Loucy (cell line): ENCODE measurements at regions not wholly inside any gene's neighbourhood (a gene's known extent, or its start where the extent isn't known, plus 50 kb on each side); places are given as distances from the start of the nearest gene placed in this dataset.

ENCODE experiments used
- EZH2phosphoT487 ChIP-seq: fragments of 200-600 bp; IDR thresholded peaks from 2 replicates; pipeline ENCODE4 v1.6.1; 2018; ENCODE audit warnings: antibody characterized with exemption, mild to moderate bottlenecking, moderate library complexity, borderline replicate concordance
- TF ChIP-seq, protein P1 (sequence below): fragments of 200-600 bp; sonication (generic); conservative IDR thresholded peaks from 2 replicates; pipeline ENCODE4 v1.5.1; 2014; ENCODE audit warnings: mild to moderate bottlenecking, antibody characterized with exemption, low read length

DNA sequence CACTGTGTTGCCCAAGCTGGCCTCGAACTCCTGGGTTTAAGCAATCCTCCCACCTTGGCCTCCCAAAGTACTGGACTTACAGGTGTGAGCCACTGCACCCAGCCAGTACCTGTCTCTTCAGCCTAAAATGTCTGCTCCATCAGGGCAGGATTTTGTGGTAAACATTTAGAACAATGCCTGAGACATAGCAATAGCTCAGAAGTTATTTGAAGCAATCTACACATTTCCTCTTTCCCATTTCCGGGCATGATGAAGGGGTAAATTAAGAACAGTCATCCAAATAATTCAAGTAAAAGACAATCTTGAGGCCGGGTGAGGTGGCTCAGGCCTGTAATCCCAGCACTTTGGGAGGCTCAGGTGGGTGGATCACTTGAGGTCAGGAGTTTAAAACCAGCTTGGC, 69.0 kb upstream of the ZNF217 start:
- TF ChIP-seq, protein P1, sequence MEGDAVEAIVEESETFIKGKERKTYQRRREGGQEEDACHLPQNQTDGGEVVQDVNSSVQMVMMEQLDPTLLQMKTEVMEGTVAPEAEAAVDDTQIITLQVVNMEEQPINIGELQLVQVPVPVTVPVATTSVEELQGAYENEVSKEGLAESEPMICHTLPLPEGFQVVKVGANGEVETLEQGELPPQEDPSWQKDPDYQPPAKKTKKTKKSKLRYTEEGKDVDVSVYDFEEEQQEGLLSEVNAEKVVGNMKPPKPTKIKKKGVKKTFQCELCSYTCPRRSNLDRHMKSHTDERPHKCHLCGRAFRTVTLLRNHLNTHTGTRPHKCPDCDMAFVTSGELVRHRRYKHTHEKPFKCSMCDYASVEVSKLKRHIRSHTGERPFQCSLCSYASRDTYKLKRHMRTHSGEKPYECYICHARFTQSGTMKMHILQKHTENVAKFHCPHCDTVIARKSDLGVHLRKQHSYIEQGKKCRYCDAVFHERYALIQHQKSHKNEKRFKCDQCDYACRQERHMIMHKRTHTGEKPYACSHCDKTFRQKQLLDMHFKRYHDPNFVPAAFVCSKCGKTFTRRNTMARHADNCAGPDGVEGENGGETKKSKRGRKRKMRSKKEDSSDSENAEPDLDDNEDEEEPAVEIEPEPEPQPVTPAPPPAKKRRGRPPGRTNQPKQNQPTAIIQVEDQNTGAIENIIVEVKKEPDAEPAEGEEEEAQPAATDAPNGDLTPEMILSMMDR = no peak
- TF ChIP-seq EZH2phosphoT487 = no peak
